ENCODE measurements at regions not wholly inside any gene's neighbourhood (a gene's known extent, or its start where the extent isn't known, plus 50 kb on each side); places are given as distances from the start of the nearest gene placed in this dataset.

GRCh38 chr2:67043781-67044478, 353.2 kb upstream of the ETAA1 start:
- TF ChIP-seq, protein P1, sequence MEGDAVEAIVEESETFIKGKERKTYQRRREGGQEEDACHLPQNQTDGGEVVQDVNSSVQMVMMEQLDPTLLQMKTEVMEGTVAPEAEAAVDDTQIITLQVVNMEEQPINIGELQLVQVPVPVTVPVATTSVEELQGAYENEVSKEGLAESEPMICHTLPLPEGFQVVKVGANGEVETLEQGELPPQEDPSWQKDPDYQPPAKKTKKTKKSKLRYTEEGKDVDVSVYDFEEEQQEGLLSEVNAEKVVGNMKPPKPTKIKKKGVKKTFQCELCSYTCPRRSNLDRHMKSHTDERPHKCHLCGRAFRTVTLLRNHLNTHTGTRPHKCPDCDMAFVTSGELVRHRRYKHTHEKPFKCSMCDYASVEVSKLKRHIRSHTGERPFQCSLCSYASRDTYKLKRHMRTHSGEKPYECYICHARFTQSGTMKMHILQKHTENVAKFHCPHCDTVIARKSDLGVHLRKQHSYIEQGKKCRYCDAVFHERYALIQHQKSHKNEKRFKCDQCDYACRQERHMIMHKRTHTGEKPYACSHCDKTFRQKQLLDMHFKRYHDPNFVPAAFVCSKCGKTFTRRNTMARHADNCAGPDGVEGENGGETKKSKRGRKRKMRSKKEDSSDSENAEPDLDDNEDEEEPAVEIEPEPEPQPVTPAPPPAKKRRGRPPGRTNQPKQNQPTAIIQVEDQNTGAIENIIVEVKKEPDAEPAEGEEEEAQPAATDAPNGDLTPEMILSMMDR (IDR thresholded peaks at IDR 0.05; ENCODE audit: control insufficient read depth, extremely low read depth, insufficient read depth): no peak
- no peak for DNase-seq (ENCODE audit: low read depth)
- H3K4me3 ChIP-seq (ENCODE audit: low read depth, low read length): no peak overlapping the region

- TF ChIP-seq, protein P1 (IDR thresholded peaks at IDR 0.05; ENCODE audit: control insufficient read depth, extremely low read depth, insufficient read depth): no peak
- no peak overlapping the region for H3K4me3 ChIP-seq (ENCODE audit: low read depth, low read length)
- DNase-seq (ENCODE audit: low read depth): no peak
These were observed 350.5 kb upstream of the ETAA1 start for GRCh38 chr2:67046591-67046990.

- DNase-seq (ENCODE audit: low read depth): no peak
- H3K4me3 ChIP-seq (ENCODE audit: low read depth, low read length): no peak overlapping the region
- TF ChIP-seq, protein P1 (IDR thresholded peaks at IDR 0.05; ENCODE audit: control insufficient read depth, extremely low read depth, insufficient read depth): no peak
These were observed 348.8 kb upstream of the ETAA1 start for GRCh38 chr2:67048314-67048713.

DNA sequence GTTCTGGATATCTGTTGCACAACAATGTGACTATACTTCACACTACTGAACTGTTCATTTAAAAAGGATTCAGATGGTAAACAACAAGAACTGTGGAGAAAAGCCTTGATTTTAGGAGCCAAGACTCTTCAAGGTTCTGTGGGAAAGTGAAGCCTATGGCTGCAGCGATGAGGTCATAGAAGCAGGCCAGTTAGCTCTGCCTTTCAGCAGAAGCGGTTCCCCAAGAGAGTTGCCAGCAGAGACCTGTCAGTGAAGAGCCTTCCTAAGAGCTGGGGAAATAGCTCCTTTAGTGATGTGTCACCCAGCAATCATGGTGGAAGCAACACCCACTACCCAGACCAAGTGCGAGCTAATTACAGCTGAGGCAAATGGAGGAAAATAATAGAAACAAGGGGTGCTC, 346.5 kb upstream of the ETAA1 start:
- no peak for DNase-seq (ENCODE audit: low read depth)
- no peak overlapping the region for H3K4me3 ChIP-seq (ENCODE audit: low read depth, low read length)
- TF ChIP-seq, protein P1 (IDR thresholded peaks at IDR 0.05; ENCODE audit: control insufficient read depth, extremely low read depth, insufficient read depth): no peak

GRCh38 chr2:67054728-67055127, 342.4 kb upstream of the ETAA1 start:
- TF ChIP-seq, protein P1 (IDR thresholded peaks at IDR 0.05; ENCODE audit: control insufficient read depth, extremely low read depth, insufficient read depth): no peak
- H3K4me3 ChIP-seq (ENCODE audit: low read depth, low read length): no peak overlapping the region
- DNase-seq (ENCODE audit: low read depth): no peak

DNA sequence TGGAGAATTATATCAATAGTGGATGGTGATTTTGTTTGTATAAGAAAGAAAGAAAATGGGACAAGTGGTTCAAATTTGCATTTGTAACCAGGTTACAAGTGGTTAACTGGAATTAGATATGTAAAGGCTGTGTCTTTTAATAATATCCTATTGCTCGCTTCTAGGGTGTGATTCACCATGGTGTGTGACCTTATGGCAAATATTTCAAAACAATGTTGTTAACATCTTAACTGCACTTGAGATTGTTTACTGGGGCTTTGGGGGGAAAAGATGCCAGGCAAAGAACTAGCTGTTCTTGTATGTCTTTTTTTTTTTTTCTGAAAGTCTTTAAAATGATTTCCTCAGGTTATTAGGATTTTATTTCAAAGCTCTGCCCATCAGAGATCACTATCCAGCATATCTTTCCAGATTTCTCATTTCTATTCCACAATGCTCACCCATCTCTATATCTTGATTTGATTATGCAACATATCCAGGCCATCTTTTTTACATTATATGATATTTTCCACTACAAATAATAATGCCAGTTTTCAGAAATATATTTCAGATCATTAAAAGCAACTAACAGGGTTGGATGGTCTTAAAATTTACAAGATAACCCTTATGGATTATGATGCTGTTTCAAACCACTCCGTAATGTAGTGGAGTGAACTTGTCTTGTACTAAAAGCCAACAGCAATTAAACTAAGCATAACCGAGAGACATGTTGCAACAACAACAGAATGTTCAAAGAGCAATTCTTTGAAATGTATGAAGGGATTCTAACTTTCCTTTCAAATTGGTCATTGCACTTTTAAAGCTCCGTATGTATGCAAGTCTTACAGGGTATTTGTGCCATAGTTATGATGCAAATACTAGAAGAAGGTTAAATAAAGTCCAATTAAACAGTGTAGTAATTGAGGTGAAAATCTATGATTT, 341.5 kb upstream of the ETAA1 start:
- DNase-seq (ENCODE audit: low read depth): no peak
- TF ChIP-seq, protein P1 (IDR thresholded peaks at IDR 0.05; ENCODE audit: control insufficient read depth, extremely low read depth, insufficient read depth): no peak
- H3K4me3 ChIP-seq (ENCODE audit: low read depth, low read length): no peak overlapping the region

Data from LNCaP clone FGC (cell line).